GM19351 (cell line): ENCODE measurements at regions not wholly inside any gene's neighbourhood (a gene's known extent, or its start where the extent isn't known, plus 50 kb on each side); places are given as distances from the start of the nearest gene placed in this dataset.

Experiments used
- ATAC-seq: cut with Tn5 transposase; IDR thresholded peaks from one replicate; pipeline ENCODE4 v1.9.1; 2021; ENCODE audit warnings: mild to moderate bottlenecking, moderate library complexity; ENCODE audit not compliant: unreplicated experiment

DNA sequence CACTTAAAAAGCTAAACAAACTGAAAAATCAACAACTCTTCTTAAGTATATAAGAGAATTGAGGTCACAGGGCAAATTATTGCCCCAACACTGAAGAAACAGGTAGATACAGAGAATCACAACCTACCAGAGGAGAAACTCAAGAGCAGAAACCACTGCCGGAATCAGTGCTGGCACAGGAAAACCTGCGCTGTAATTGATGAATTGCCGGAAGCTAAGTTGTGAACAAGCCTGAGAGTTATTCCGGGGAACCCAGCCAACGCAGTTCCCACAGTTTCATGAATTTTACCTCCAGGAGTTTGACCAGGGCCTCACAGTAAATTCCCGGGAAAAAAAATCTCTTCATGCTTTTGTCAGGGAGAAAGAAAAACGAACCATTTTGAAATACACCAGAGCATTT, 657.1 kb upstream of the BRINP3 start:
- no peak for ATAC-seq

DNA sequence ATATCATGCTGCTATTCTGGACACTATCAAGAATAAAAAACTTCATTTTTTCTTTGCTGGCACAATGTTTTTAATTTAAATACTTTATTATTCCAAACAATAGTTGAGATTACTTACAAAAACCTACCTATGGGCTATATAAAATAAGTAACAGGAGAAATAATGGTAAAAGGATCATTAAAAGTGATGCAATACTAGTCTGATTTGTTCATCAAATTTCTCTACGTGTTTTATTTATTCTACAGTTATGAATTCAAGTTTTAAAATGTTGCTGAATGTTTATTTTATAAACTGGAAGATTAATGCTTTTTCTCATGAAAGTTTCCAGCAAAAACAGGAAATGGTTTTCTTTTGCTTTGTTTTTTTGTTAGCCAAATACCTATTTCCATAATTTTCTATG, 662.4 kb upstream of the BRINP3 start:
- no peak for ATAC-seq

- ATAC-seq = no peak
These were observed 665.1 kb upstream of the BRINP3 start for GRCh38 chr1:191142748-191143147.

GRCh38 chr1:191145834-191146233, 668.2 kb upstream of the BRINP3 start:
- ATAC-seq = no peak

- ATAC-seq = no peak
These were observed 673.7 kb upstream of the BRINP3 start for GRCh38 chr1:191151321-191151807.

GRCh38 chr1:191152776-191153175, 675.1 kb upstream of the BRINP3 start:
- ATAC-seq = peak; percentile 54

DNA sequence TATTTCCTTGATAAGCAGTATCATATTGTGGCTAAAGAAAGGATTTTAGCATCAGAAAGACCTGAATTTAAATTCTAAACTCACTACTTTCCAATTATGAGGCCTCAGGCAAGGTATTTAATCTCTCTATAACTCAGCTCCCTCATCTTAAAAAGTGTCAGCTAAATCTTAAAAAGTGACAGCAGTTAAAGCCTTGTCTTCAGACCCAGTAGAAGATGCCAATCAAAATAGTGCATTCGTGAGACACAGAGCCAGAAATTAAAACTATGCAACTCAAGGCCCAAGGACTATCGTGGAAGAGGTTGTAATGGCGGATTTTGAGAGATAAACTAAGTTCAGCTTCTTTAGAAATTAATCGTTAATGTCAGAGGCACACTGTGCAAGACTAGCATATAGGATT, 677.5 kb upstream of the BRINP3 start:
- ATAC-seq = no peak

- ATAC-seq = no peak
These were observed 683.2 kb upstream of the BRINP3 start for GRCh38 chr1:191160837-191161236.

DNA sequence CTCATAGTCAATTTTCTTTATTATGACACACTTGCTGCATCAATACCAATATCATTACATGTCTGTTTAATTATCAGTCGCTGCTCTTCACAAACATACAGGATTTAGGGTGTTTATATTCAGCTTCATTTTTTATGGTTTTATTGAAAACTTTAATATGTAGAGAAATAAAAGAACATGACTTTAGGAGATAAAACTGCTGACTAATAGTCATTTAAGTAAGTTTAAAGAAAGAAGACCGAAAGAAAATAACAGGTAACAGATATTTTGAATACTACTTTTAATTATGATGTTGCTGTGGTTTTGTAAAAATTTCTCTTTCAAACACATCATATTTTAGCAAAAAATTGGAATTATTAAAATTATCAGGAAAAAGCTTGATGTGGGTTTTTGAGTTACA, 685.1 kb upstream of the BRINP3 start:
- no peak for ATAC-seq

DNA sequence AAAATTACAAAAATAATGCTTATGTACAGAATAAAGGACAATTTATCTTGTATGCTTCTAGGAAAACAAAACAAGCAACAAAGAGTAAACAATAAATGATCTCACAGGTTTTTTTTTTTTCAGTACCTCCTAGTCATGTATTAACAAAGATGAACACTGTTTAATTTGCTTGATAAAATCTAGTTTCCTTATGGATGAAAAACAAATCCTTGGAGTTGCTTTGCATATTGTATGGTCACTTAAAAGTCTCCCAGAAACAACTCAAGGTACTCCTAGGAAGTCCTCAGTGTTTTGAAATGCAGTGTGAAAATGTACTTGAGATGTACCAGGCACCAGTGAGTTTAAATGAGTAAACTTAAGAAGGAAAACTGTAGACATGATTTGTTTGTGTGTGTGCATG, 686.0 kb upstream of the BRINP3 start:
- no peak for ATAC-seq

DNA sequence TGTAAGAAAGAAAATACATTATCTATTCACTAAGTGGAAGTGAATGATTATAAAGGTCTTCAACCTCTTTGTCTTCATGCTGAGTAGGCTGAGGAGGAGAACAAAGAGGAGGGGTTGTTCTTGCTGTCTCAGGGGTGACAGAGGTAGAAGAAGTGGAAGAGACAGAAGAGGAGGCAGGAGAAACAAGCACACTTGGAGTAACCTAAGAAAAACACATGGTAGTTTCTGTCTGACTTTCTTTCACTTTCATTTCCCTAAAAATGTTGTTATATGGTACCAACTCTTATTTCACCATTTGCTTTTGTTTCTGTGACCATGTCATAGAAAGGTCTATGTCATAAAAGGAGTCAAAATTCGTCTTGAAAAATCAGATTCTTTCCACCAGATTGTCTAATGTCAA, 696.6 kb upstream of the BRINP3 start:
- ATAC-seq = peak; percentile 97

- no peak for ATAC-seq
These were observed 698.5 kb upstream of the BRINP3 start for GRCh38 chr1:191176131-191176530.

- ATAC-seq = peak; percentile 39
These were observed 729.0 kb upstream of the BRINP3 start for GRCh38 chr1:191206513-191207207.

- ATAC-seq = no peak
These were observed 744.5 kb upstream of the BRINP3 start for GRCh38 chr1:191222206-191222605.

DNA sequence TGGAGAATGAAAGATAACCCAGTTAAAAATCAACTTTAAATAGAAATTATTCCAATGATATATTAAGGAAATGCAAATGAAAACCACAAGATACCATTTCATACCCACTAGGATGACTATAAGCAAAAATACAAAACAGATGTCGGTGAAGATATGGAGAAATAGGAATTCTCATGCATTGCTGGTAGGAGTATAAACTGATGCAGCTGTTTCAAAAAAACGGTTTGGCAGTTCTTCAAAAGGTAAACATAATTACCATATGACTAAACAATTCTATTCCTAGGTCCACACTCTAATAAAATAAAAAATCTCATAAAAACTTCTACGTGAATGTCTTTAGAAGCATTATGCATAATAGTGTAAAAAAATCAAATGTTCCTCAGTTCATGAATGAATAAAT, 763.3 kb upstream of the BRINP3 start:
- no peak for ATAC-seq

GRCh38 chr1:191255354-191256054, 777.8 kb upstream of the BRINP3 start:
- ATAC-seq = peak; percentile 78

DNA sequence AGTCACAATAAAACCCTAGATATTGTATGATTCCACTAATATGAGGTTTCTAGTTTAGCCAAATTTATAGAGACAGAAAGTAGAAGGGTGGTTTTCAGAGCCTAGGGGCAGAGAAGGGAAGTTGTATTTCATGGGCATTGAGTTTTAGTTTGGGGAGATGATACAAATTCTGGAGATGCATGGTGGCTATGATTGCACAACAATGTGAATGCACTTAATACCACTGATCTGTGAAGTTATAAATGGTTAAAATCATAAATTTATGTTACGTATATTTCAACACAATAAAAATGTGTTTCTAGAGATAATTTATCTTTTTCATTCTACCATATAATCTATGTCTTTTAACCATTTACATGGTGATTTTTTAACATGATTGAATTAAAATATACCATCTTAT, 779.3 kb upstream of the BRINP3 start:
- no peak for ATAC-seq

GRCh38 chr1:191260056-191260455, 782.4 kb upstream of the BRINP3 start:
- ATAC-seq = no peak

- no peak for ATAC-seq
These were observed 783.4 kb upstream of the BRINP3 start for GRCh38 chr1:191261111-191261510.

DNA sequence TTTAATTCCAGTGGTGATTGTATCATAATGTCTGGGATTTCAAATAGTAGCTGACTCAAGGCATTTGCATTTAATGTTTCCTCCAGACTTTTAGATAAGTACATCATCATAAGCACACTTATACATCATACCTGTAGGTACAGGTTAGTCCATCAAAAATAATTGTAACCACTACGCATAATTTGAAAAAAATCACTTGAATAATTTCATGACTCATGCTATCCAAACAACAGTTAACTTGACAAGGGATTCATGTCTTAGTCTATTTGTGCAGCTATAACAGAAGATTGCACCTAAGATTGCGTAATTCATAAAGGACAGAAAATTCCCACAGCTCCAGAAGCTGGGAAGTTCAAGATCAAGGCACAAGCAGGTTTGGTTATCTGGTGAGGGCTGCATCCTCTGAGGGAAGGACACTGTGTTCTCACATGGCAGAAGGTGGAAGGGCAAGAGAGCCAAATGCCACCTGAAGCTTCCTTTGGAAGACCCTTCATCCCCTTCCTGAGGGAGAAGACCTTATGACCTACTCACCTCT, 801.7 kb upstream of the BRINP3 start:
- ATAC-seq = no peak

- ATAC-seq = no peak
These were observed 806.5 kb upstream of the BRINP3 start for GRCh38 chr1:191284175-191284574.

DNA sequence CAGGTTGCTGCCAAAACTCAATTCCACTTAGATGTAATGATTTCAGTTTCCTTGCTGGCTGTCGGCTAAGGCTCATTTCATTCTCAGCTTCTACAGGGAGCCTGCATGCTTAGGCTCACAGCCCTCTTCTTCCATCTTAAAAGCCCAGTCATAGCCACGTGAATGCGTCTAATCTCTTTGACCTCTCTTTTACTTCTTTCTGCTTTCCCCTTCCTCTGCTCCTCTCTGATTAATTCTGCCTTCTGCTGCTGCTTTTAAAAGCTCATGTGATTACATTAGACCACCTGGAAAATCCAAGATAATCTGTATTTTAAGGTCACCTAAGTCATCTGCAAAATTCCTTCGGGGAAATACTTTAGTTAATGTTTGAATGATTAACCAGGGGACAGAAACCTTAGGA, 812.8 kb upstream of the BRINP3 start:
- ATAC-seq = no peak
